SK-N-SH (cell line): ENCODE measurements at regions not wholly inside any gene's neighbourhood (a gene's known extent, or its start where the extent isn't known, plus 50 kb on each side); places are given as distances from the start of the nearest gene placed in this dataset.
A peak's percentile ranks its signal among the peaks of the same experiment; 100 is the strongest.

ENCODE experiments used
- CTCF ChIA-PET: fragments of 300-600, 350-600 bp; formaldehyde crosslinking; extraction: SDS; loops from one replicate; lab custom pipeline; 2021; lab: Yijun Ruan, JAX
- POLR2A ChIA-PET: fragments of 350-600 bp; sonication (Branson Sonifier 250); formaldehyde crosslinking; extraction: SDS; loops from one replicate; lab custom pipeline; 2020; ENCODE audit warnings: antibody characterized with exemption, inconsistent platforms; lab: Yijun Ruan, JAX
- DNase-seq: peaks from one replicate; pipeline ENCODE4 v3.0.0; 2012
- H2AFZ ChIP-seq: fragments of 200-600 bp; sonication (generic); 2 replicates; pipeline ENCODE4 v1.8.1; 2016; ENCODE audit warnings: antibody characterized with exemption, mild to moderate bottlenecking, low read depth
- H3F3A ChIP-seq: fragments of 200-600 bp; sonication (generic); replicated peaks from 2 replicates; pipeline ENCODE3; 2016; ENCODE audit warnings: antibody characterized with exemption, mild to moderate bottlenecking; ENCODE audit not compliant: insufficient read depth
- H3K27ac ChIP-seq, 2 experiments: fragments of 200-500 bp in 1 of 2; fragments of 200-600 bp in 1 of 2; sonication (Bioruptor generic) in 1 of 2; sonication (generic), shearing (Covaris generic) in 1 of 2; 2 replicates each; pipeline versions ENCODE4 v1.5.1 to v1.6.1; 2014 to 2016; ENCODE audit warnings: low read depth in 2 of 2, inconsistent platforms in 1 of 2, low read length in 1 of 2, mild to moderate bottlenecking in 1 of 2, mixed read lengths in 1 of 2
- H3K27me3 ChIP-seq: fragments of 200-600 bp; sonication (generic), shearing (Covaris generic); 2 replicates; pipeline ENCODE4 v1.6.1; 2016; ENCODE audit warnings: mixed run types; ENCODE audit not compliant: insufficient read depth
- H3K36me3 ChIP-seq, 2 experiments: fragments of 200-500 bp in 1 of 2; fragments of 200-600 bp in 1 of 2; sonication (Bioruptor generic) in 1 of 2; sonication (generic) in 1 of 2; replicated peaks in 1 of 2; 2 replicates each; pipeline versions ENCODE3 to v1.5.1; 2014 to 2016; ENCODE audit warnings: low read length in 1 of 2, mild to moderate bottlenecking in 1 of 2; ENCODE audit not compliant: insufficient read depth in 2 of 2, control insufficient read depth in 1 of 2
- H3K4me1 ChIP-seq, 2 experiments: fragments of 200-500 bp in 1 of 2; fragments of 200-600 bp in 1 of 2; sonication (Bioruptor generic) in 1 of 2; sonication (generic), shearing (Covaris generic) in 1 of 2; 2 replicates each; pipeline versions ENCODE4 v1.5.1 to v1.6.1; 2014 to 2016; ENCODE audit warnings: low read depth in 1 of 2, low read length in 1 of 2, mixed run types in 1 of 2; ENCODE audit not compliant: insufficient read depth in 2 of 2, control insufficient read depth in 1 of 2
- H3K4me2 ChIP-seq: fragments of 200-600 bp; sonication (generic), shearing (Covaris generic); 2 replicates; pipeline ENCODE4 v1.6.1; 2017; ENCODE audit warnings: mixed run types
- H3K4me3 ChIP-seq, 2 experiments: fragments of 200-500 bp in 1 of 2; fragments of 200-600 bp in 1 of 2; sonication (Bioruptor generic) in 1 of 2; sonication (generic), shearing (Covaris generic) in 1 of 2; 2 replicates each; pipeline versions ENCODE4 v1.5.1 to v1.8.1; 2014 to 2016; ENCODE audit warnings: low read depth in 2 of 2, inconsistent platforms in 1 of 2, low read length in 1 of 2, mild to moderate bottlenecking in 1 of 2, mixed read lengths in 1 of 2, moderate library complexity in 1 of 2
- H3K79me2 ChIP-seq: fragments of 200-600 bp; sonication (generic); 2 replicates; pipeline ENCODE4 v1.8.1; 2017; ENCODE audit warnings: mild to moderate bottlenecking; ENCODE audit not compliant: insufficient read depth
- H3K9ac ChIP-seq: fragments of 200-600 bp; sonication (generic); 2 replicates; pipeline ENCODE4 v1.6.1; 2017; ENCODE audit warnings: mixed run types
- H3K9me2 ChIP-seq: fragments of 200-600 bp; sonication (generic); 2 replicates; pipeline ENCODE4 v1.6.1; 2017; ENCODE audit warnings: mixed run types
- H3K9me3 ChIP-seq: fragments of 200-600 bp; sonication (generic); 2 replicates; pipeline ENCODE4 v1.6.1; 2017; ENCODE audit warnings: mixed run types, mild to moderate bottlenecking, moderate library complexity
- H4K20me1 ChIP-seq: fragments of 200-600 bp; sonication (generic); 2 replicates; pipeline ENCODE4 v1.6.1; 2017; ENCODE audit warnings: mild to moderate bottlenecking, mixed run types; ENCODE audit not compliant: insufficient read depth
- EP300 ChIP-seq, 2 experiments: IDR thresholded peaks; 2 replicates each; pipeline versions ENCODE4 v1.4.0 to v1.6.1; 2012; ENCODE audit warnings: borderline replicate concordance in 1 of 2, low read depth in 1 of 2, low read length in 1 of 2
- EZH2phosphoT487 ChIP-seq: fragments of 200-600 bp; sonication (generic); IDR thresholded peaks from 2 replicates; pipeline ENCODE4 v1.6.1; 2017; ENCODE audit warnings: low read depth, mixed run types, mild to moderate bottlenecking, antibody characterized with exemption, moderate library complexity, borderline replicate concordance
- FOXJ3 ChIP-seq: sonication (generic); formaldehyde crosslinking; IDR thresholded peaks from 2 replicates; pipeline ENCODE4 v1.5.1; 2020; ENCODE audit warnings: mild to moderate bottlenecking, missing genetic modification reagents
- FOXM1 ChIP-seq: IDR thresholded peaks from 2 replicates; pipeline ENCODE4 v1.4.0; 2012; ENCODE audit warnings: low read depth, mild to moderate bottlenecking
- GABPA ChIP-seq: IDR thresholded peaks from 2 replicates; pipeline ENCODE4 v1.4.0; 2012; ENCODE audit warnings: low read depth, mild to moderate bottlenecking
- MEF2A ChIP-seq: IDR thresholded peaks from 2 replicates; pipeline ENCODE4 v1.4.0; 2012; ENCODE audit warnings: low read depth, borderline replicate concordance
- MXI1 ChIP-seq: IDR thresholded peaks from 2 replicates; pipeline ENCODE4 v1.6.1; 2012; ENCODE audit warnings: mild to moderate bottlenecking, low read depth, low read length, improper control_type of control experiment
- NRF1 ChIP-seq: IDR thresholded peaks from 2 replicates; pipeline ENCODE4 v1.6.1; 2012; ENCODE audit warnings: low read depth, mild to moderate bottlenecking, low read length
- POLR2AphosphoS5 ChIP-seq: IDR thresholded peaks from 2 replicates; pipeline ENCODE4 v1.6.1; 2012; ENCODE audit warnings: low read depth, low read length
- RAD21 ChIP-seq: IDR thresholded peaks from 2 replicates; pipeline ENCODE4 v1.6.1; 2012; ENCODE audit warnings: mild to moderate bottlenecking, low read length
- SMC3 ChIP-seq: IDR thresholded peaks from 2 replicates; pipeline ENCODE4 v1.6.1; 2012; ENCODE audit warnings: low read depth, low read length, improper control_type of control experiment
- TAF1 ChIP-seq: IDR thresholded peaks from 2 replicates; pipeline ENCODE4 v1.6.1; 2012; ENCODE audit warnings: low read depth, mild to moderate bottlenecking, low read length, moderate library complexity, borderline replicate concordance
- YY1 ChIP-seq: IDR thresholded peaks from 2 replicates; pipeline ENCODE4 v1.4.0; 2012; ENCODE audit warnings: low read depth, mild to moderate bottlenecking
- WGBS: methylation state at CpG from one replicate; pipeline ENCODE4 v1.1.6; 2017; ENCODE audit warnings: low lambda C conversion rate; 5-methylcytosine and 5-hydroxymethylcytosine counted together
- TF ChIP-seq, protein P1 (sequence below): fragments of 150-350 bp; IDR thresholded peaks from 2 replicates; pipeline ENCODE4 v1.6.1; 2016; ENCODE audit warnings: mild to moderate bottlenecking, low read depth, low read length
- TF ChIP-seq, protein P2 (sequence below): IDR thresholded peaks from 2 replicates; pipeline ENCODE4 v1.4.0; 2012; ENCODE audit warnings: low read depth, borderline replicate concordance
- TF ChIP-seq, protein P3 (sequence below): IDR thresholded peaks from 2 replicates; pipeline ENCODE4 v1.4.0; 2012; ENCODE audit warnings: low read depth

DNA sequence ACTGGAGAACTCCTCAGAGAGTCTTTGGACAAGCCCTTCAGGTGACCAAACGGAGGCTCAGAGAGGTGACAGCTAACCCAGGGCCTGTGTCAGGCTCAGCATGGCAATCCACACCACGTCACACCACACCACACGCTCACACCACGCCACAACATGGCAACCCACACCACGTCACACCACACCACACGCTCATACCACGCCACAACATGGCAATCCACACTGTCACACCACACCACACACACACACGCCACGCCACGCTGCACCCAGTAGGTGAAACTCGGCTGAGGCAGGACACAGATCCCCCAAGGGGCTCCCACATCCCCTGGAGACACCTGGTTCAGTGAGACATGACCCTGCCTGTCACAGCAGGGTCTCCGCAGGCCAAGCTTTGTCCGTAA, 107.3 kb downstream of the PDGFA start:
- H3K9me3 ChIP-seq: no peaks in the 10 kb centered on the region
- WGBS: 72% methylated on average over 13 of the region's 13 CpGs
- H3K79me2 ChIP-seq: no peaks in the 10 kb centered on the region
- no peak overlapping the region for H3K27ac ChIP-seq
- TF ChIP-seq EZH2phosphoT487: no peak
- TF ChIP-seq, protein P1, sequence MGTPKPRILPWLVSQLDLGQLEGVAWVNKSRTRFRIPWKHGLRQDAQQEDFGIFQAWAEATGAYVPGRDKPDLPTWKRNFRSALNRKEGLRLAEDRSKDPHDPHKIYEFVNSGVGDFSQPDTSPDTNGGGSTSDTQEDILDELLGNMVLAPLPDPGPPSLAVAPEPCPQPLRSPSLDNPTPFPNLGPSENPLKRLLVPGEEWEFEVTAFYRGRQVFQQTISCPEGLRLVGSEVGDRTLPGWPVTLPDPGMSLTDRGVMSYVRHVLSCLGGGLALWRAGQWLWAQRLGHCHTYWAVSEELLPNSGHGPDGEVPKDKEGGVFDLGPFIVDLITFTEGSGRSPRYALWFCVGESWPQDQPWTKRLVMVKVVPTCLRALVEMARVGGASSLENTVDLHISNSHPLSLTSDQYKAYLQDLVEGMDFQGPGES: no peak
- TF ChIP-seq MEF2A: no peak
- H3K36me3 ChIP-seq: no peaks in the 10 kb centered on the region
- ChIA-PET CTCF (no interaction called here), POLR2A (no interaction called here)
- H3K27me3 ChIP-seq: peaks cover 25% of the 10 kb centered on the region
- no peaks in the 10 kb centered on the region for H3K4me1 ChIP-seq
- no peaks in the 10 kb centered on the region for H3K9me2 ChIP-seq
- H3F3A ChIP-seq: no peaks in the 10 kb centered on the region
- H4K20me1 ChIP-seq: no peaks in the 10 kb centered on the region
- H3K9ac ChIP-seq: no peak overlapping the region
- no peak overlapping the region for H3K4me2 ChIP-seq
- no peak overlapping the region for H3K4me3 ChIP-seq
- no peak overlapping the region for H2AFZ ChIP-seq
- DNase-seq: peak; percentile 28

- POLR2A ChIA-PET: no interaction called here
- CTCF ChIA-PET: no interaction called here
- Histone ChIP-seq H3K9ac (no peak overlapping the region), H3K4me3 (no peak overlapping the region), H3F3A (no peaks in the 10 kb centered on the region), H3K4me1 (no peaks in the 10 kb centered on the region), H3K27ac (no peak overlapping the region), H3K9me3 (no peaks in the 10 kb centered on the region), H3K79me2 (no peaks in the 10 kb centered on the region), H4K20me1 (no peaks in the 10 kb centered on the region), H3K27me3 (peaks cover 7% of the 10 kb centered on the region), H3K36me3 (no peaks in the 10 kb centered on the region), H3K4me2 (no peak overlapping the region), H2AFZ (no peak overlapping the region), H3K9me2 (no peaks in the 10 kb centered on the region)
- DNase-seq: peak; percentile 32
- TF ChIP-seq FOXJ3 (CRISPR knock-in tag): no peak
- no peak for TF ChIP-seq NRF1
- no peak for TF ChIP-seq FOXM1
- TF ChIP-seq EP300 (IDR thresholded peaks at IDR 0.05; ENCODE audit: borderline replicate concordance in 1 of 2, low read depth in 1 of 2, low read length in 1 of 2): no peak
- TF ChIP-seq, protein P2, sequence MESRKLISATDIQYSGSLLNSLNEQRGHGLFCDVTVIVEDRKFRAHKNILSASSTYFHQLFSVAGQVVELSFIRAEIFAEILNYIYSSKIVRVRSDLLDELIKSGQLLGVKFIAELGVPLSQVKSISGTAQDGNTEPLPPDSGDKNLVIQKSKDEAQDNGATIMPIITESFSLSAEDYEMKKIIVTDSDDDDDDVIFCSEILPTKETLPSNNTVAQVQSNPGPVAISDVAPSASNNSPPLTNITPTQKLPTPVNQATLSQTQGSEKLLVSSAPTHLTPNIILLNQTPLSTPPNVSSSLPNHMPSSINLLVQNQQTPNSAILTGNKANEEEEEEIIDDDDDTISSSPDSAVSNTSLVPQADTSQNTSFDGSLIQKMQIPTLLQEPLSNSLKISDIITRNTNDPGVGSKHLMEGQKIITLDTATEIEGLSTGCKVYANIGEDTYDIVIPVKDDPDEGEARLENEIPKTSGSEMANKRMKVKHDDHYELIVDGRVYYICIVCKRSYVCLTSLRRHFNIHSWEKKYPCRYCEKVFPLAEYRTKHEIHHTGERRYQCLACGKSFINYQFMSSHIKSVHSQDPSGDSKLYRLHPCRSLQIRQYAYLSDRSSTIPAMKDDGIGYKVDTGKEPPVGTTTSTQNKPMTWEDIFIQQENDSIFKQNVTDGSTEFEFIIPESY: no peak
- TF ChIP-seq SMC3: no peak
- TF ChIP-seq TAF1: no peak
- TF ChIP-seq, protein P1: no peak
- no peak for TF ChIP-seq POLR2AphosphoS5
- no peak for TF ChIP-seq EZH2phosphoT487
- no peak for TF ChIP-seq RAD21
- no peak for TF ChIP-seq GABPA
- no peak for TF ChIP-seq YY1
- no peak for TF ChIP-seq MXI1
- TF ChIP-seq, protein P3, sequence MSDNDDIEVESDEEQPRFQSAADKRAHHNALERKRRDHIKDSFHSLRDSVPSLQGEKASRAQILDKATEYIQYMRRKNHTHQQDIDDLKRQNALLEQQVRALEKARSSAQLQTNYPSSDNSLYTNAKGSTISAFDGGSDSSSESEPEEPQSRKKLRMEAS: no peak
- 71% methylated on average over 16 of the region's 35 CpGs for WGBS
Measured at GRCh38 chr7:414681-415560, 104.7 kb downstream of the PDGFA start.
